Neural cell (in vitro differentiated cells): ENCODE measurements at regions not wholly inside any gene's neighbourhood (a gene's known extent, or its start where the extent isn't known, plus 50 kb on each side); places are given as distances from the start of the nearest gene placed in this dataset.
"Not testable (repeated sequence)": the region's sequence is repeated elsewhere in the genome, so short reads cannot be mapped to it uniquely, and the experiment has no call there.

Experiments
- H2AFZ ChIP-seq: fragments of 200-600, 300-800 bp; sonication (generic), shearing (Covaris generic); 2 replicates; pipeline ENCODE4 v1.6.0; 2014; ENCODE audit warnings: low read depth, mild to moderate bottlenecking, antibody characterized with exemption, low read length, moderate library complexity
- H3F3A ChIP-seq: fragments of 200-600 bp; shearing (Covaris generic); 2 replicates; pipeline ENCODE4 v1.6.1; 2016; ENCODE audit warnings: mild to moderate bottlenecking, moderate library complexity, mixed read lengths, antibody characterized with exemption, low read length; ENCODE audit not compliant: insufficient read depth, poor library complexity, severe bottlenecking
- H3K27ac ChIP-seq: fragments of 200-600, 300-800 bp; sonication (generic), shearing (Covaris generic); 2 replicates; pipeline ENCODE4 v1.5.1; 2014; ENCODE audit warnings: mild to moderate bottlenecking, low read length, moderate library complexity
- H3K27me3 ChIP-seq: fragments of 300-800, 200-600 bp; sonication (generic), shearing (Covaris generic); 2 replicates; pipeline ENCODE4 v1.6.0; 2014; ENCODE audit warnings: mild to moderate bottlenecking, low read depth, low read length, moderate library complexity; ENCODE audit not compliant: insufficient read depth
- H3K36me3 ChIP-seq: fragments of 300-800, 200-600 bp; sonication (generic), shearing (Covaris generic); 2 replicates; pipeline ENCODE4 v1.5.1; 2014; ENCODE audit warnings: mild to moderate bottlenecking, antibody characterized with exemption, low read length, moderate library complexity; ENCODE audit not compliant: insufficient read depth
- H3K4me2 ChIP-seq: fragments of 300-800, 200-600 bp; sonication (generic), shearing (Covaris generic); 2 replicates; pipeline ENCODE4 v1.6.0; 2014; ENCODE audit warnings: mild to moderate bottlenecking, low read length
- H3K4me3 ChIP-seq: fragments of 300-800, 200-600 bp; sonication (generic), shearing (Covaris generic); 2 replicates; pipeline ENCODE4 v1.5.1; 2014; ENCODE audit warnings: mild to moderate bottlenecking, low read length, moderate library complexity
- H3K79me2 ChIP-seq: fragments of 200-600 bp; shearing (Covaris generic); replicated peaks from 2 replicates; pipeline ENCODE4 v1.6.0; 2014; ENCODE audit warnings: mild to moderate bottlenecking, low read length, moderate library complexity; ENCODE audit not compliant: insufficient read depth
- H3K9ac ChIP-seq: fragments of 300-800, 200-600 bp; sonication (generic), shearing (Covaris generic); 2 replicates; pipeline ENCODE4 v1.6.1; 2016; ENCODE audit warnings: mild to moderate bottlenecking, low read length, mixed read lengths
- H3K9me2 ChIP-seq: fragments of 200-600 bp; shearing (Covaris generic); 2 replicates; pipeline ENCODE4 v1.6.1; 2016; ENCODE audit warnings: mild to moderate bottlenecking, low read length, mixed read lengths; ENCODE audit not compliant: insufficient read depth
- H3K9me3 ChIP-seq: fragments of 200-600, 300-800 bp; sonication (generic), shearing (Covaris generic); 2 replicates; pipeline ENCODE4 v1.6.1; 2016; ENCODE audit warnings: mild to moderate bottlenecking, mixed run types, low read length, moderate library complexity, mixed read lengths
- H4K20me1 ChIP-seq: fragments of 200-600 bp; shearing (Covaris generic); 2 replicates; pipeline ENCODE4 v1.6.1; 2016; ENCODE audit warnings: mild to moderate bottlenecking, mixed run types; ENCODE audit not compliant: insufficient read depth
- CTCF ChIP-seq: fragments of 450-650 bp; IDR thresholded peaks from 2 replicates; pipeline ENCODE4 v1.5.1; 2014; ENCODE audit warnings: antibody characterized with exemption, mild to moderate bottlenecking, moderate library complexity; ENCODE audit not compliant: poor library complexity, severe bottlenecking
- RAD21 ChIP-seq: fragments of 450-650 bp; conservative IDR thresholded peaks from 2 replicates; pipeline ENCODE4 v1.6.1; 2014; ENCODE audit warnings: antibody characterized with exemption, mild to moderate bottlenecking, moderate library complexity
- SMC3 ChIP-seq: fragments of 450-650 bp; conservative IDR thresholded peaks from 2 replicates; pipeline ENCODE4 v1.6.1; 2014; ENCODE audit warnings: antibody characterized with exemption, mild to moderate bottlenecking, moderate library complexity; ENCODE audit not compliant: poor library complexity
- small RNA-seq, 3 experiments: library from RNA; depleted of rRNA; stranded (forward); fragments of <200 nt; gene quantifications; one replicate each; pipeline ENCODE3, GENCODE V24; 2012

GRCh38 chr2:131856202-131856601 is 305.6 kb downstream of the ANKRD30BL start:
- not testable (repeated sequence) for H3K9me2 ChIP-seq, H3K4me3 ChIP-seq, H3K9ac ChIP-seq, H4K20me1 ChIP-seq, H3F3A ChIP-seq, H3K36me3 ChIP-seq, H3K4me2 ChIP-seq, H2AFZ ChIP-seq, H3K27ac ChIP-seq, H3K9me3 ChIP-seq, H3K79me2 ChIP-seq, H3K27me3 ChIP-seq

GRCh38 chr2:131858197-131858596 is 303.6 kb downstream of the ANKRD30BL start:
- not testable (repeated sequence) for H3K9me3 ChIP-seq, H4K20me1 ChIP-seq, H2AFZ ChIP-seq, H3K27ac ChIP-seq, H3K9me2 ChIP-seq, H3K4me2 ChIP-seq, H3K79me2 ChIP-seq, H3K36me3 ChIP-seq, H3F3A ChIP-seq, H3K27me3 ChIP-seq, H3K9ac ChIP-seq, H3K4me3 ChIP-seq
- TF ChIP-seq SMC3 = peak; percentile 89
- TF ChIP-seq RAD21 = peak; percentile 82
- TF ChIP-seq CTCF = peak; percentile 83

Small RNA genes lying in the stretch of these regions (small RNA-seq; reads per million reads assigned to genes)
- 0 reads per million in 3 experiments for gene RNU6-617P
